ENCODE measurements at regions not wholly inside any gene's neighbourhood (a gene's known extent, or its start where the extent isn't known, plus 50 kb on each side); places are given as distances from the start of the nearest gene placed in this dataset.

DNA sequence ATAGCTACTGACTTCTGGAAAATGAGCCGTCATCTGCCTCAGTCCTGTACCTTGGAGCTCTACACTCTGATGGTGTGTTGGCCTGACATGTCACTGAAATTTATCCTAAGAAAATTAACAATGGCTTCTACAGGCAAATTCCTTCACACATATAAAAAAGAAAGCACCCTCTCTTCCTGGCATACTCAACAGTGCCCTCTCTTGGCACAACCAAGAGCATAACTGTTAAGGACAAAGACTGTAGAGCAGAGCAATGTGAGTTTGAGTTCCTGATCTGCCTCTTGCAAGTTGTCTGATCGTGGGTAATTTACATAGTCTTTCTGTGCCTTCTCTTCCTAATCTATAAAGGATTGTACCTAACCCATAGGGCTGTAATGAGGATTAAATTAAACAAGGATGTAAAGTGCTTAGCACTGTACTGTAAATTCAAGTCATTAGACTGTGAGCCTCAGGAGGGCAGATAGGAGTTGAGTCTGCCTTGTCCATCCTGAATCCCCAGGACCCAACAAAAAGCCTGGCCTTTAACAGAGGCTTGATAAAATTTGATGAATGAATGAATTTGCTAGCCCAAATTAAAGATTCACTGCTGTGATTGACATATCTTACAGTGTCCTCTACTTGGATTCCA is 83.5 kb downstream of the SYF2 start (continued):
- TF ChIP-seq ZNF790 (CRISPR knock-in tag; IDR thresholded peaks at IDR 0.05; ENCODE audit: borderline replicate concordance) (no peak), HMG20A (CRISPR knock-in tag; IDR thresholded peaks at IDR 0.05; ENCODE audit: borderline replicate concordance) (no peak)
- TF ChIP-seq, protein P1, sequence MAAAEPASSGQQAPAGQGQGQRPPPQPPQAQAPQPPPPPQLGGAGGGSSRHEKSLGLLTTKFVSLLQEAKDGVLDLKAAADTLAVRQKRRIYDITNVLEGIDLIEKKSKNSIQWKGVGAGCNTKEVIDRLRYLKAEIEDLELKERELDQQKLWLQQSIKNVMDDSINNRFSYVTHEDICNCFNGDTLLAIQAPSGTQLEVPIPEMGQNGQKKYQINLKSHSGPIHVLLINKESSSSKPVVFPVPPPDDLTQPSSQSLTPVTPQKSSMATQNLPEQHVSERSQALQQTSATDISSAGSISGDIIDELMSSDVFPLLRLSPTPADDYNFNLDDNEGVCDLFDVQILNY (CRISPR knock-in tag; conservative IDR thresholded peaks at IDR 0.05): no peak

DNA sequence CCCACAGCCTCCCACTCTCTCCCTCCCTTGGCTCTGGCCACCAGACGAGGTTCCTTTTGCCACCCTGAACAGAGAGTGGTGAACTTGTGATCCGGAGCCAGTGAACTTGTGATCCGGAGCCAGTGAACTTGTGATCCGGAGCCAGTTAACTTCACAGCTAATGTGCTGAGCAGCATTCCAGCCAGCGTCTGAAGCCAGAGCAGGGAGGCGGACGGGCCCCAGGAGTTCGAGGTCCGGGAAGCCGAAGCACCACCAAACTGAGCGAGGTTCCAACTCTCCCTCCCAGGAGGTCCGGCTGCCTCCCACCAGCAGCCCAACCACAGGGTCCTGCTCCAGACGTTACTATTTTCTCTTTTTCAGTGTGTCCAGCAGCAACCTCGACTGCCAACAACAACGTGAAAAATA is 85.8 kb downstream of the SYF2 start:
- no peak for TF ChIP-seq FOXJ3 (CRISPR knock-in tag; IDR thresholded peaks at IDR 0.05; ENCODE audit: borderline replicate concordance)
- no peak for TF ChIP-seq ZNF556 (CRISPR knock-in tag; IDR thresholded peaks at IDR 0.05; ENCODE audit: borderline replicate concordance)
- no peak for TF ChIP-seq TCF7 (IDR thresholded peaks at IDR 0.05; ENCODE audit: low read depth)
- TF ChIP-seq U2AF2 (IDR thresholded peaks at IDR 0.05; ENCODE audit: low read depth, low read length): no peak
- TF ChIP-seq FOSL2 (CRISPR knock-in tag; IDR thresholded peaks at IDR 0.05): no peak
- TF ChIP-seq ZNF652 (CRISPR knock-in tag; IDR thresholded peaks at IDR 0.05; ENCODE audit: borderline replicate concordance, low read depth): no peak
- TF ChIP-seq ZNF839 (CRISPR knock-in tag; IDR thresholded peaks at IDR 0.05; ENCODE audit: borderline replicate concordance): no peak
- TF ChIP-seq, protein P2, sequence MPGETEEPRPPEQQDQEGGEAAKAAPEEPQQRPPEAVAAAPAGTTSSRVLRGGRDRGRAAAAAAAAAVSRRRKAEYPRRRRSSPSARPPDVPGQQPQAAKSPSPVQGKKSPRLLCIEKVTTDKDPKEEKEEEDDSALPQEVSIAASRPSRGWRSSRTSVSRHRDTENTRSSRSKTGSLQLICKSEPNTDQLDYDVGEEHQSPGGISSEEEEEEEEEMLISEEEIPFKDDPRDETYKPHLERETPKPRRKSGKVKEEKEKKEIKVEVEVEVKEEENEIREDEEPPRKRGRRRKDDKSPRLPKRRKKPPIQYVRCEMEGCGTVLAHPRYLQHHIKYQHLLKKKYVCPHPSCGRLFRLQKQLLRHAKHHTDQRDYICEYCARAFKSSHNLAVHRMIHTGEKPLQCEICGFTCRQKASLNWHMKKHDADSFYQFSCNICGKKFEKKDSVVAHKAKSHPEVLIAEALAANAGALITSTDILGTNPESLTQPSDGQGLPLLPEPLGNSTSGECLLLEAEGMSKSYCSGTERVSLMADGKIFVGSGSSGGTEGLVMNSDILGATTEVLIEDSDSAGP (CRISPR knock-in tag; IDR thresholded peaks at IDR 0.05; ENCODE audit: borderline replicate concordance): no peak
- no peak overlapping the region for H3K4me3 ChIP-seq (replicated peaks in 1 of 3; ENCODE audit: insufficient read depth in 1 of 3, low read depth in 2 of 3, low read length in 3 of 3)
- no peaks in the 10 kb centered on the region for H3K9me3 ChIP-seq (ENCODE audit: low read length)
- 60% methylated on average over 12 of the region's 15 CpGs for WGBS (ENCODE audit: low lambda C conversion rate)
- intact Hi-C loops (cut with micrococcal nuclease; ENCODE audit: unreplicated experiment): no loop called here
- H3K27ac ChIP-seq (ENCODE audit: extremely low read length, insufficient read depth, low read length): no peak overlapping the region
- ChIA-PET POLR2A (interaction anchor here (0.5 to 0.6 kb wide), 2 partner anchors 21 to 83 kb away, joined by 3 read pairs; no protein-coding TSS in a partner anchor), CTCF (ENCODE audit: low intra/inter-chr PET ratio, low total read pairs) (no interaction called here)
- DNase-seq (ENCODE audit: low spot score) (no peak), FAIRE-seq (no peak), ATAC-seq (no peak)
- peaks cover 23% of the 10 kb centered on the region for H3K4me1 ChIP-seq (ENCODE audit: insufficient read depth, low read length)
- no peak overlapping the region for H3K9ac ChIP-seq (ENCODE audit: insufficient read depth, low read depth, low read length)
- H2AFZ ChIP-seq (ENCODE audit: low read length): no peak overlapping the region
- in situ Hi-C loops (cut with HindIII; ENCODE audit: extremely low pct_ligation_motif_present, low pct_unique_long_range_greater_than_20kb): no loop called here
- no TSS peak for BruUV-seq (replicated peaks)
- no peak overlapping the region for H3K4me2 ChIP-seq (ENCODE audit: low read depth, low read length)
- no peaks in the 10 kb centered on the region for H3K27me3 ChIP-seq (ENCODE audit: control insufficient read depth in 1 of 2, insufficient read depth in 2 of 2, low read length in 2 of 2)
- H4K20me1 ChIP-seq (ENCODE audit: insufficient read depth, low read length): no peaks in the 10 kb centered on the region
- H3K79me2 ChIP-seq (ENCODE audit: insufficient read depth, low read length): no peaks in the 10 kb centered on the region
- no peaks in the 10 kb centered on the region for H3K36me3 ChIP-seq (replicated peaks in 1 of 2; ENCODE audit: control insufficient read depth in 1 of 2, insufficient read depth in 2 of 2, low read length in 2 of 2)

Data from HepG2 (cell line).